Ovary (tissue), 7 donors: ENCODE measurements at regions not wholly inside any gene's neighbourhood (a gene's known extent, or its start where the extent isn't known, plus 50 kb on each side); places are given as distances from the start of the nearest gene placed in this dataset.

ENCODE experiments used
- DNase-seq, 5 donors: peaks; one replicate each; pipeline ENCODE4 v3.0.0-alpha.2; 2019 to 2020
- H3K27ac ChIP-seq, 2 donors: fragments of 200-600 bp; one replicate each; pipeline versions ENCODE4 v1.5.1 to v1.8.0; 2019 to 2022
- H3K27me3 ChIP-seq: fragments of 200-600 bp; one replicate; pipeline ENCODE4 v1.8.0; 2022
- H3K36me3 ChIP-seq: fragments of 200-600 bp; sonication (generic); one replicate; pipeline ENCODE4 v1.5.1; 2019
- H3K4me1 ChIP-seq: one replicate; pipeline ENCODE4 v1.8.1; 2013; ENCODE audit warnings: mild to moderate bottlenecking, moderate library complexity; ENCODE audit not compliant: insufficient read depth
- H3K4me3 ChIP-seq: fragments of 200-600 bp; sonication (generic); one replicate; pipeline ENCODE4 v1.5.1; 2017
- H3K9me3 ChIP-seq, 2 donors: fragments of 200-600 bp in 1 of 2; sonication (generic) in 1 of 2; one replicate each; pipeline versions ENCODE4 v1.5.1 to v1.8.1; 2013 to 2019; ENCODE audit warnings: mild to moderate bottlenecking in 1 of 2, moderate library complexity in 1 of 2
- EP300 ChIP-seq: sonication (generic); formaldehyde crosslinking; IDR thresholded peaks from one replicate; pipeline ENCODE4 v1.6.1; 2017; ENCODE audit warnings: antibody characterized with exemption
- POLR2A ChIP-seq: fragments of 450-650 bp; IDR thresholded peaks from one replicate; pipeline ENCODE4 v1.6.1; 2017; ENCODE audit warnings: antibody characterized with exemption, mild to moderate bottlenecking, moderate library complexity
- WGBS, 3 donors: extraction: QIAGEN DNeasy Blood & Tissue Kit in 1 of 3; methylation state at CpG; one replicate each; pipeline versions ENCODE4 v1.1.5 to v1.1.7; 2013 to 2017; 5-methylcytosine and 5-hydroxymethylcytosine counted together
- intact Hi-C, 4 donors: fragments of 100-400 bp; cut with DNase I; formaldehyde crosslinking; loops; one replicate each; pipeline versions ENCODE4 v1.11.0 to v1.15.1; 2022 to 2023
- TF ChIP-seq, protein P1 (sequence below), 3 donors: fragments of 450-650 bp in 2 of 3; fragments of 200-600 bp in 1 of 3; IDR thresholded peaks; one replicate each; pipeline versions ENCODE4 v1.5.1 to v1.8.0; 2016 to 2022; ENCODE audit warnings: antibody characterized with exemption in 3 of 3, mild to moderate bottlenecking in 1 of 3
- donor health status: DM: no; HTN: no; CAD: no; lungs with moderate emphysema.
- donor health status: DM: no; HTN: no; CAD: no.
- donor health status: Bipolar disorder and iron deficiency.
- donor health status: DM: no; HTN: no; CAD: no.
- donor health status: DM: yes; HTN: yes; CAD: no.

DNA sequence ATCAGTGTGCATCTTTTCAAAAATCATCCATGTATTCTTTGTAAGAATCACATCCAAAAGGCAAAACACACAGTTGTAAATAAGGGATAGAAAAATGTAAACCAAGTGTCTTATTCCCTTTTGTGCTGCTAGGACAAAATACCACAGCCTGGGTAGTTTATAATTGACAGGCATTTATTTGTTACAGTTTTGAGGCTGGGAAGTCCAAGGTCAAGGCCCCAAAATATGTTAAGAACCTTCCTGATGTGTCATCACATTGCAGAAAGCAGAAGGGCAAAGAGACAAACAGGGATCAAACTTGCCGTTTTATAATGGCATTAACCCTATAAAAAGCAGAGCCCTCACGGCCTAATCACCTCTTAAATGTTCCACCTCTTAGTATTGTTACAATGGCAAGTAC, 364.8 kb downstream of the MED10 start:
- peaks cover 6% of the 10 kb centered on the region for H3K4me1 ChIP-seq
- TF ChIP-seq POLR2A, result no peak
- TF ChIP-seq, protein P1, sequence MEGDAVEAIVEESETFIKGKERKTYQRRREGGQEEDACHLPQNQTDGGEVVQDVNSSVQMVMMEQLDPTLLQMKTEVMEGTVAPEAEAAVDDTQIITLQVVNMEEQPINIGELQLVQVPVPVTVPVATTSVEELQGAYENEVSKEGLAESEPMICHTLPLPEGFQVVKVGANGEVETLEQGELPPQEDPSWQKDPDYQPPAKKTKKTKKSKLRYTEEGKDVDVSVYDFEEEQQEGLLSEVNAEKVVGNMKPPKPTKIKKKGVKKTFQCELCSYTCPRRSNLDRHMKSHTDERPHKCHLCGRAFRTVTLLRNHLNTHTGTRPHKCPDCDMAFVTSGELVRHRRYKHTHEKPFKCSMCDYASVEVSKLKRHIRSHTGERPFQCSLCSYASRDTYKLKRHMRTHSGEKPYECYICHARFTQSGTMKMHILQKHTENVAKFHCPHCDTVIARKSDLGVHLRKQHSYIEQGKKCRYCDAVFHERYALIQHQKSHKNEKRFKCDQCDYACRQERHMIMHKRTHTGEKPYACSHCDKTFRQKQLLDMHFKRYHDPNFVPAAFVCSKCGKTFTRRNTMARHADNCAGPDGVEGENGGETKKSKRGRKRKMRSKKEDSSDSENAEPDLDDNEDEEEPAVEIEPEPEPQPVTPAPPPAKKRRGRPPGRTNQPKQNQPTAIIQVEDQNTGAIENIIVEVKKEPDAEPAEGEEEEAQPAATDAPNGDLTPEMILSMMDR (IDR thresholded peaks at IDR 0.05), result no peak
- no peak for TF ChIP-seq EP300
- H3K27me3 ChIP-seq, result no peaks in the 10 kb centered on the region
- H3K4me3 ChIP-seq, result no peak overlapping the region
- DNase-seq, result no peak
- H3K36me3 ChIP-seq, result no peaks in the 10 kb centered on the region
- intact Hi-C loops, result no loop called here
- WGBS, 3 donors, result 4 to 20% (median 18%) methylated on average over 2 of the region's 2 CpGs
- H3K9me3 ChIP-seq, result no peaks in the 10 kb centered on the region
- H3K27ac ChIP-seq, result no peak overlapping the region

DNA sequence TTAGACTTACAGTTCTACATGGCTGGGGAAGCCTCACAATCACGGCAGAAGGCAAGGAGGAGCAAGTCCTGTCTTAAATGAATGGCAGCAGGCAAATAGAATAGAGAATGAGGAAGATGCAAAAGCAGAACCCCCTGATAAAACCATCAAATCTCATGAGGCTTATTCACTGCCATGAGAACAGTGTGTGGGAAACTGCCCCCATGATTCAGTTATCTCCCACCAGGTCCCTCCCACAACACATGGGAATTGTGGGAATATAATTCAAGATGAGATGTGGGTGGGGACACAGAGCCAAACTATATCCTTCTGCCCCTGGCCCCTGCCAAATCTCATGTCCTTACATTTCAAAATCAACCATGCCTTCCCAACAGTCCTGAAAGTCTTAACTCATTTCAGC, 367.1 kb downstream of the MED10 start:
- Histone ChIP-seq H3K36me3 (no peaks in the 10 kb centered on the region), H3K27me3 (no peaks in the 10 kb centered on the region), H3K4me3 (no peak overlapping the region), H3K9me3 (no peaks in the 10 kb centered on the region), H3K27ac (no peak overlapping the region), H3K4me1 (peaks cover 6% of the 10 kb centered on the region)
- WGBS, 3 donors, result 61 to 69% (median 63%) methylated on average over 1 of the region's 1 CpG
- intact Hi-C loops, result no loop called here
- TF ChIP-seq, protein P1 (IDR thresholded peaks at IDR 0.05), result no peak
- TF ChIP-seq POLR2A, result no peak
- TF ChIP-seq EP300, result no peak
- DNase-seq, result no peak

DNA sequence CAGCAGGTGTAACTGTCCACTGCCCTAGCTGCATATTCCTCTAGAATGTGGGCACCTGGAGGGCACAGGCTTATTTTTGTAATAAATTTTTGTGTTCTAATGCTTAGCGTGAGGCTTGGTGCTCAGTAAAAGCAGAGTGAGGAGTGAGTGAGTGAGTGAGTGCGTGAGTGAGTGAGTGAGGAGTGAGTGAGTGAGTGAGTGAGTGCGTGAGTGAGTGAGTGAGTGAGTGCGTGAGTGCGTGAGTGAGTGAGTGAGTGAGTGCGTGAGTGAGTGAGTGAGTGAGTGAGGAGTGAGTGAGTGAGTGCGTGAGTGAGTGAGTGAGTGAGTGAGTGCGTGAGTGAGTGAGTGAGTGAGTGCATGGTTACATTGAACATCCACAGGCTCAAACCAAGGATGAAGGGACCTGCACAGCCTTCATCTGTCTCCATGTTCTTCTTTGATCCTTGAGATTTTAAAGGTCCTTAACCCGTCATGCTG, 371.5 kb downstream of the MED10 start:
- Histone ChIP-seq H3K4me3 (no peak overlapping the region), H3K9me3 (no peaks in the 10 kb centered on the region), H3K36me3 (no peaks in the 10 kb centered on the region), H3K27me3 (no peaks in the 10 kb centered on the region), H3K4me1 (peaks cover 2% of the 10 kb centered on the region), H3K27ac (no peak overlapping the region)
- WGBS, 3 donors, result 73 to 93% (median 81%) methylated on average over 9 of the region's 9 CpGs
- no peak for DNase-seq
- TF ChIP-seq EP300 (no peak), POLR2A (no peak)
- TF ChIP-seq, protein P1 (IDR thresholded peaks at IDR 0.05), result no peak
- intact Hi-C loops, result no loop called here

DNA sequence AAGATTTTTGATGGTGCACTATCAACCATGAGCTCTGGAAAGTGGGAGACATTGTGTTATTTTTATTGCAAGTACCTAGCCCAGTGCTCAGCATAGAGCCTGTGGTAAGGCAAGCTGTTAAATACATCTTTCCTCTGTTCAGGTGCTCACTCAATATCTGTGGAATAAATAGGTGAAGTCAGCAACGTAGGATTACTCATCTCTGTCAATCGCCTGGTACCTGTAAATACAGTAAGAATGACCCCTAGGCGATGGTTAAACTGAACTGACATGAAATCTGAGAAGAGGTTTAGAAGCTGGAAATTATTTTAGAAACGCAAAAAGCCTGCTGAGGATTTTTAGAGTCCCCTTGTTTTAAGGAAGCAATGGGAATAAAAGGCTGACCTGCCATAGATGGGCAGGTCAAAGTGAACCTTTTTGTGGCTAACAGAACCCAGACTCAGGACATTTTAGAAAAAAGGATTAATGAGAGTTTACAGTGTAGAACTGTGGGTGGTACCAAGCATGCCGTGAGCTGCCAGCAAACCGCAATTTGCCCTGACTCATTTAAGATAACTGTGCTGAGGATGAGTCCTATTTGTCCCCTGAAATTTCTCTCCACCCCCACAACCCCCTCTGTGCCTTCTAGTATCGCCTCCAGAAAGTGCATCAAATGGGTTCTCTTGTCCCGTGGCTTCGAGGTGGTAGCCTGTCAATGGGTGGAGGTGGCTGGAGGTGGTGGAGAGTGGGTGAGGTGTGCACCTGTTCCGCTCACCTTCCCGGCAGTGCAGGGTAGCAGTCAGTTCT, 375.1 kb downstream of the MED10 start:
- TF ChIP-seq, protein P1 (IDR thresholded peaks at IDR 0.05), result no peak
- TF ChIP-seq EP300 (no peak), POLR2A (no peak)
- no peak for DNase-seq
- Histone ChIP-seq H3K4me1 (peaks cover 2% of the 10 kb centered on the region), H3K27ac (no peak overlapping the region), H3K9me3 (no peaks in the 10 kb centered on the region), H3K27me3 (no peaks in the 10 kb centered on the region), H3K4me3 (no peak overlapping the region), H3K36me3 (no peaks in the 10 kb centered on the region)
- intact Hi-C loops, result no loop called here
- 75 to 80% (median 76%) methylated on average over 11 of the region's 11 CpGs for WGBS, 3 donors
